Stimulated activated CD4-positive, alpha-beta T cell treated with anti-CD3 and anti-CD28 coated beads, TNF-alpha, amount 100 ng/mL, for 4 hours (primary cell): ENCODE measurements at regions not wholly inside any gene's neighbourhood (a gene's known extent, or its start where the extent isn't known, plus 50 kb on each side); places are given as distances from the start of the nearest gene placed in this dataset.

Source experiments
- DNase-seq, 3 experiments: peaks; one replicate each; pipeline ENCODE4 v3.0.0-alpha.2; 2020; ENCODE audit warnings: low read depth in 3 of 3

GRCh38 chr6:100137759-100138158 lies 143.7 kb upstream of the MCHR2 start:
- no peak for DNase-seq

GRCh38 chr6:100136590-100136989 lies 142.6 kb upstream of the MCHR2 start:
- no peak for DNase-seq

- DNase-seq, result no peak
Observed at GRCh38 chr6:100135977-100136376, 142.0 kb upstream of the MCHR2 start.

- no peak for DNase-seq
Observed at GRCh38 chr6:100134703-100135102, 140.7 kb upstream of the MCHR2 start.

GRCh38 chr6:100134297-100134696 lies 140.3 kb upstream of the MCHR2 start:
- DNase-seq, result no peak

GRCh38 chr6:100132005-100132404 lies 138.0 kb upstream of the MCHR2 start:
- no peak for DNase-seq

GRCh38 chr6:100130630-100131029 lies 136.6 kb upstream of the MCHR2 start:
- DNase-seq, result no peak

- no peak for DNase-seq
Observed at GRCh38 chr6:100126790-100127484, 132.9 kb upstream of the MCHR2 start.

GRCh38 chr6:100121854-100122609 lies 128.0 kb upstream of the MCHR2 start:
- no peak for DNase-seq

- DNase-seq, result no peak
Observed at GRCh38 chr6:100119261-100119660, 125.2 kb upstream of the MCHR2 start.

- no peak for DNase-seq
Observed at GRCh38 chr6:100118301-100118700, 124.3 kb upstream of the MCHR2 start.

GRCh38 chr6:100117680-100118079 lies 123.7 kb upstream of the MCHR2 start:
- DNase-seq, result no peak

GRCh38 chr6:100116411-100117194 lies 122.6 kb upstream of the MCHR2 start:
- DNase-seq, result no peak

- DNase-seq, result no peak
Observed at GRCh38 chr6:100115407-100116101, 121.5 kb upstream of the MCHR2 start.

GRCh38 chr6:100112855-100113508 lies 119.0 kb upstream of the MCHR2 start:
- no peak for DNase-seq

GRCh38 chr6:100105919-100106529 lies 112.0 kb upstream of the MCHR2 start:
- DNase-seq, result no peak

GRCh38 chr6:100105138-100105537 lies 111.1 kb upstream of the MCHR2 start:
- DNase-seq, result no peak

- no peak for DNase-seq
Observed at GRCh38 chr6:100103931-100104330, 109.9 kb upstream of the MCHR2 start.

GRCh38 chr6:100103194-100103593 lies 109.2 kb upstream of the MCHR2 start:
- DNase-seq, result no peak

GRCh38 chr6:100101644-100102043 lies 107.6 kb upstream of the MCHR2 start:
- no peak for DNase-seq

- DNase-seq, result no peak
Observed at GRCh38 chr6:100100776-100101175, 106.8 kb upstream of the MCHR2 start.
